Stimulated activated CD8-positive, alpha-beta memory T cell treated with anti-CD3 and anti-CD28 coated beads, Interleukin-7, amount 100 ng/mL, for 4 hours (primary cell): ENCODE measurements at regions not wholly inside any gene's neighbourhood (a gene's known extent, or its start where the extent isn't known, plus 50 kb on each side); places are given as distances from the start of the nearest gene placed in this dataset.

Experiments
- DNase-seq, 2 donors: peaks; one replicate each; pipeline ENCODE4 v3.0.0-alpha.2; 2020; ENCODE audit warnings: low read depth in 2 of 2

DNA sequence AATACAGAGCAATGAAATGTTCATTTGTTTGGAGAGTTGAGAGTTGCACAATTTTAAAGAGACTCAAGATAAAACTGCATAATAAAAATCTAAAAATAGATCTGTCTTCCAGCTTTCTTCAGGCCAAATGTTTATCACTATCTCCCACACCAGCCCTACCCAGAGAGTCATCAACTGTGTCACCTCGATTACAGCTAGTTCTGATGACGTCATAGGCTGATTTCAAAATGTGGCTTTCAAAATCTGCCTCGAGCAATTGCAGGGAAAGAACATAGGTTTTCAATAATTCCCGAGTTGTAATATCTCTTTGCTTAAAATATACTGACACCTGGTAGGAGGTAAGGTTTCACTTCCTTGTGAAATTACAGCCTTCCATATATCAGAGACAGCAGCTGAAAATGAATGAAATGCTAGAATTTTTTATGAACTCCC is 677.6 kb upstream of the ID2 start:
- DNase-seq, result no peak

GRCh38 chr2:8006181-8006580 is 675.7 kb upstream of the ID2 start:
- no peak for DNase-seq

DNA sequence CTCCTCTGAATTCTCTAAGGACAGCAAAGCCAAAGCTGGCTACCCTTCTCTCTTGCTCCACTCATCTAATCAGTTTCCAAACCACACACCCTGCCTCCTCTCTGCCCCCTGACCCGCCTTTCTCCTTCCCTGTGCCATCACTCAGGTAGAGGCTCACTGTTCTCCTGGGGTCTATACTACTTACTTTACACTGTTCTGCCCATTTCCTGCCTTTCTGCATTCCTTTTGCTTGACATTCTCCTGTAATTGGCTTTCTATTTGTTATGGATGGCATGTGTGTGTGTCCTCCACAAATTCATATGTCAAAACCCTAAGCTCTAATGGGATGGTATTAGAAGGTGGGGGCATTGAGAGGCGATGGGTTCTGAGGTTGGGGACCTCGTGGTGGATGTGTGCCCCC is 675.2 kb upstream of the ID2 start:
- DNase-seq, result no peak

- no peak for DNase-seq
Measured at GRCh38 chr2:8009010-8009597, 672.8 kb upstream of the ID2 start.

- no peak for DNase-seq
Measured at GRCh38 chr2:8015848-8016600, 665.8 kb upstream of the ID2 start.

DNA sequence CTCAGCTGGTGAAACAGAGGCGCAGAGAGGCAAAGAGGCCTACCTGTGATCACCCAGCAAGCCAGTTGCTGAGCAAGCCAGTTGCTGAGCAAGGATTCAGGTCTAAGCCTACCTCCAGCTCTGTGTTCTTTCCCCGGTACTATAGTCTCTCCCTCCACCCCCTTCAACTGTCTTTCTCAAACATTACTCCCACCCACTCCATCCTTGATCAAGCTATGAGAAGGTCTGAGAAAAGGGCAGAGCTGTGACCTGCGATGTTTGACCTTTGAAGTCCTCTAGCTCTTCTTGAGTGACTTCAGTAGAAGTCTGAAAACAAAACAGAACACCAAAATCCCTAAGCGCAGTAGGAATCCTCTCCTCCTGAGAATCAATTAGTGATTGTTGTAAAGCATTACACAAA is 665.2 kb upstream of the ID2 start:
- no peak for DNase-seq

DNA sequence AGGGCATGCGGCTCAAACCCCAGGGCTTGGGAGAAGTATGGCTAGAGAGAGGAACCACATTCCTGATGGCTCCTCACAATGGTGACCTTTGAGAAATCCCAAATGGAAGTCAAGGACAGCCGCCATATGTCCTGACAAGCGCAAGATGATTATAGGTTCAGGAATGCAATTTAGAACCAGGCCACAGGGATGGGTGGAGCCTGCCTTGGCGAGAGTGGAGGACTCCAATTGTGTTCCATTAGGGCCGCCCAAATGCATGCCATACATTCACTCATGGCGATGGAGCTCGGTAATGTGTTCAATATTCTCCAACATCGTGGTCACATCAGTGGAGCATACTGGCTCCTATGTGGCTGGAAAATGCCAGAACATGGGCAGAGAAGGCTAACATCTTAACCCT is 662.9 kb upstream of the ID2 start:
- DNase-seq, result no peak

GRCh38 chr2:8019934-8020333 is 661.9 kb upstream of the ID2 start:
- DNase-seq, result no peak

DNA sequence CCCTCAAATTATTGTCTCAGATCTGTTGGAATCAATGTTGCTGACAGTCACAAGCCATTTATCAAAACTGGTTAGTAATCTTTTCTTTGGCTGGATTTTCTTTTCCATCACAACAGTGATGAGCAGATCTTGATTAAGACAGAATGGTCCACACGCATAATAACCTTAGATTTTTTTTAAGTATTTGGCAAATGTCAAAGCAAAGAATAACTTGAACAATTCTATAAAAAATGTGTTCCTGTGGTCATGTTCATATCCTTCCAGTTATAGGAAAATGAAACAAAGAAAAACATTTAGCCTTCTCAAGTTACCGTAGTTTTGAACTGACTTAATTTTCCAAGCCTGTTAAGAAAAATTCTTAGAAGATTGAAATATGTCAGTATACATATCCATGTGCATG is 659.9 kb upstream of the ID2 start:
- no peak for DNase-seq

- DNase-seq, result no peak
Measured at GRCh38 chr2:8022908-8023640, 658.8 kb upstream of the ID2 start.

DNA sequence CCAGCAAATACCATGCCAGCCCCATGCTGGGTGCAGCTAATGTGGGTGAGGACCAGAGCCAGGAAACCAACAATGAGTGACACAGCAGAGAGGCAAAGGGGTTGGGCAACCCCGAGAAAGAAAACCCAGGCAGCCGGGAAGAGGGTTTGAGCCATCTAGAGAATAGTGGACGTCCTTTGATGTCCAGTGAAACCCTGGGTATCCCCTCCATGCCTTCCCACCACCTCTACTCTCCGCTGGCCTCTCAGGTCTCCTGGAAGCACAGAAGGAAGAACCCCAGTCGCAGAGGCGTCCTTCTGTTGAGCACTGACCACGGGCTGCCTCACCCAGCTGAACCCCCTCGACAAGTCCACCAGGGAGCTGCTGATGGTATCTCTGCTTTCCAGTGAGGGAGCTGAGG is 657.4 kb upstream of the ID2 start:
- DNase-seq, result no peak

DNA sequence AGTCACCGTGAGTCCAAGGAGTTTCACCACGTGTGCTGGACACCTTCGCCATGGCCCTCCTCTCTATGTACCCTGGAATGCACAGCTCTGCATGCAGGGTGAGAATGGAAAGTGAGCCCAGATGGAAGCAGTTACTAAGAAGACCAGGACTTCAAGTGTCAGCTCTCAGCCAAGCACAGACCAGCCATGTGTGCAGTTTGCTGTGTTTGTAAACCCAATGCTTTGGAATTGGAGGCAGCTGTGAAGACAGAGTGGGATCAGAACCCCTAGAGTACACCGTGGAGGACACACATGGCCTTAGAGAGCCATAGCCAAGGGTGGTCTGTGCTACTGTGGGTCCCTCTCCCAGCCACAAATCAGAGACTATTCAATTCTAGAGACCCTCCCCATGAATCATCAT is 655.5 kb upstream of the ID2 start:
- DNase-seq, result no peak

GRCh38 chr2:8027387-8027786 is 654.5 kb upstream of the ID2 start:
- DNase-seq, result no peak

GRCh38 chr2:8028036-8028435 is 653.8 kb upstream of the ID2 start:
- no peak for DNase-seq

DNA sequence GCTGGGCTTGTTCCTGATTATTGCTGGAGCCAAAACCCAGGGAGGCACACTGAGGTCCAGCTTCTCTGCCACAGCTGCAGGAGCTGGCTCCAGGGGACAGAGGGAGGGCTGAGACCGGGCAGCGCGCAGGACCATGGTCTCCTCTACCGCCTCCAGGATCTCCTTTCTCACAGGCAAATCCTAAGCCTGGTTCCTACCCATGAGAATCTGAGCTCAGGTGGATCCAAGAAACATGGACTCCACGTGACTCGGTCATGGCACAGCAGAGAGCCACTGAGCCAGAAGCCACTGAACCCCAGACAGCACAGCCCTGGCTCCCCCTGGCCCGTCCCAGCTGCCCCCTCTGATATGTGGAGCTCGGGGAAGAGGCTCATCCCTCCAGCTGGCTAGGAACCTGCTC is 653.4 kb upstream of the ID2 start:
- no peak for DNase-seq

- DNase-seq, result no peak
Measured at GRCh38 chr2:8028981-8029380, 652.9 kb upstream of the ID2 start.

DNA sequence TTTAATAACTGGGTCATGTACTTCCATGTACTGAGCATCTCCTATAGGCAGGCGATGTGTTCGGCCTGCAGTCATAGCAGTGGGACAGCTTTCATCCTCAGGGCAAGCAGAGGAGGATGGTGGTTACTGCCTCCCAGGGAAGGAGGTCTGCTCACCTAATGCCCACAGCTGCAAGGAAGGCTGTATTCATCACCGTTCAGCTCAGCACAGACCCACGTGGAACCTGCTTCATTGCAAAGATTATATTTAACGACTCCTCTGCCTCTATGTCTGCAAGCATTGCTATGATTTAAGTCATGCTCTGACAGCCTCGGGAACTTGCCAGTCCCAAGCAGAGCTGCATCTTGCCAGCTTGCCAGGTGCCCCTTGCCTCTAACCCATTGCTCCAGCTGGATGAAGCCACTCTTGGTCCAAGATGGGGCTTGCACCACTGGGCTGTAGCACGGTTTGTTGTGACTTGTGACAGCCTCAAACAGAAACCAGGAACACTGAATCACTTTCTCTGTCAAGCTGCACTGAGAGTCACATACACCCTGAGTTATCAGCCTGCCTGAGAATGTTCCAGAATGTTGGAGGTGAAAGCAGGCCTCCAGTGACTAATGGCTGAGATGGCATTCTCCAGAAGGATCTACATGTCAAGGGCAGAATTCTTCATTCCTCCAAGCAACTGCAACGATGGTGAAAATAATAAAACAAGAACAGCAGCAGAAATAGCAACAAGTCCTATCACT is 651.1 kb upstream of the ID2 start:
- no peak for DNase-seq

- DNase-seq, result no peak
Measured at GRCh38 chr2:8031370-8031769, 650.5 kb upstream of the ID2 start.

- DNase-seq, result no peak
Measured at GRCh38 chr2:8033546-8034096, 648.2 kb upstream of the ID2 start.

DNA sequence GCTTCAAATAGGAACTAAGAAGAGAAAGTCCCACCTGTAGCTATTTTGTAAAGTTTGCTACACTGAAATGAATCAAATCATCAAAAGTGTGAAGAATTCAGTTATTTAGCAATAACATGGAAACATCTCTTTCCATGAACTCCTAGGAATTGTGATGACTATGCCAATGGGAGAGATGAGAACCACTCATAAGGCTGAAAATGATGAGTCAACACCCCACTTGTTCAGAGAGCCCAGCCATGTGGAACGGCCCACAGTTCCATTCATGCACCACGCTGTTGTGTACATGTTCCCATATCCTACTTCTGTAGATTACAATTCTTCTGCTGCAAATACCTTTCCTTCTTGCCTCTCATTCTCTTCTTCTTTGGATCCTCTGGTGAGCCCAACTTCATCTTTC is 645.5 kb upstream of the ID2 start:
- no peak for DNase-seq

- DNase-seq, result no peak
Measured at GRCh38 chr2:8039732-8040131, 642.1 kb upstream of the ID2 start.

- DNase-seq, result no peak
Measured at GRCh38 chr2:8043295-8043694, 638.6 kb upstream of the ID2 start.
